Hematopoietic multipotent progenitor cell treated with erythropoietin and hydrocortisone succinate and interleukin-3 and kit ligand, for 15 days (in vitro differentiated cells): ENCODE measurements at regions not wholly inside any gene's neighbourhood (a gene's known extent, or its start where the extent isn't known, plus 50 kb on each side); places are given as distances from the start of the nearest gene placed in this dataset.
"Not testable (repeated sequence)": the region's sequence is repeated elsewhere in the genome, so short reads cannot be mapped to it uniquely, and the experiment has no call there.

Experiments
- DNase-seq: peaks from one replicate; pipeline ENCODE4 v3.0.0-alpha.2; 2015; ENCODE audit warnings: low spot score

DNA sequence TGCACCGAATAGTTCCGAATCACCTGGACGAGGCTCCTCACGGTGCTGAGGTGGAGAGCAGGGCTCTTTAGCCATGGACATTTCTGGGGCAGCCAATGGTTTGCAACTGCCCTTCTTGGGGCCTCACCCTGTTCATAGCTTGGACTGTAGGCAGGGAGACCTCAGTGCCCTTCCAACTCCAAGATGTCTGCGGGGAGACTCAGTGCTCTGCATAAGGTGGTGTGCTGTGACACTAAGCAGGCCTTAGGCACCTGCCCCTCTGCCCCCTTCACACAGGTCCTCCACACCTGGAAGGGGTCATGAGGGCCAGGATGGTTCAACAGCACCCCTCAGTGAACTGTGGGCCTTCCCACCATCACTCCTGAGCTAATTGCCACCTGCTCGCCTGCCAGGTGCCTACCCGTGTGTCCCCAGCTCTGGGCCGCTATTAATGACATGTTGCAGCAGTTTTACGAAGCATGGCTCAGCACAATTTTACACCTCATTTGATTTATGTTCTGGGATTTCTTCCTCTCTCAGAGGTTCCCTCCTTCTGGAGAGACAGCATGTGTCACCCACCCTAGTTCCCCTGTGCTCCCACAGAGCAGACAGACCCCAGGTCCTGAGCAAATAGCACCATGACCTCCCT is 101.2 kb upstream of the SMAD3 start:
- DNase-seq, result no peak

DNA sequence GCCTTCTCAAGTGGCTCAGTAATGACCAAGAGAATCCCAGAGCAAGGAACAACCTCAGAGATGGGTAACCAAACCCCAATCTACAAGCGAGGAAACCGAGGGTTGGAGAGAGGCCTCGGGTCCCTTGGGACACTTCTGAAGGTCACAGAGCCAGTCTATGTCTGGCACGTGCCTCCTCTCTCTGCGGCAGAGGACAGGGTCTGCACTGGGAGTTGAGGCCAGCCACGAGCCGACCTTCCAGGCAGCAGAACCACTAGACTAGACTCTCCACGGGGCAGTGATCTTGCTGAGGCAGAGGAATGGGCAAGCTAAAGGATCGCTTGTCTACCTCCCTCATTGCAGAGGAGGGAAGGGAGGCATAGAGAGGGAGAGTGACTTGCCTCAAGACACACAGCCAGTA is 100.6 kb upstream of the SMAD3 start:
- DNase-seq, result no peak

- DNase-seq, result no peak
Measured at GRCh38 chr15:66965201-66965900, 100.1 kb upstream of the SMAD3 start.

GRCh38 chr15:66966256-66966655 is 99.1 kb upstream of the SMAD3 start:
- DNase-seq, result no peak

GRCh38 chr15:66968806-66969596 is 96.4 kb upstream of the SMAD3 start:
- DNase-seq, result no peak

DNA sequence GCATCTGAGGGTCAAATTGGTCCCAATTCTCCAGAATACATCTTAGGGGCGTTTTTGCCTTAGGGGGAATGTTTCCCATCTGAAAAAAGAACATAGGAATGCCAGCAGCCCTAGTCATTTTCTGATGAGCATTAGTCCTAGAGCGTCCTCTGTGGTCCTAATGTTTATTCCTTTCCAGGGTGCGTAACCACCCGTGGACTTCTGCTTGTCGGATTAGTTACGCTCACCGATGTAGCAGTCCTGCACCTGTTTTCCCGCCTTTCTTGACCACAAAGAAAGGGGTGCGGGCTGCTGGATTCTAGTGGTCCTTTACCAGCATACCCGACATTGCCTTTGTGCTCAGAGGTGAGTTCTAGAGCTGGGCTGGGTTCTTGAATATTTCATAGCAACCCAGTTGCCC is 91.3 kb upstream of the SMAD3 start:
- not testable (repeated sequence) for DNase-seq

GRCh38 chr15:66976106-66976640 is 89.2 kb upstream of the SMAD3 start:
- not testable (repeated sequence) for DNase-seq

DNA sequence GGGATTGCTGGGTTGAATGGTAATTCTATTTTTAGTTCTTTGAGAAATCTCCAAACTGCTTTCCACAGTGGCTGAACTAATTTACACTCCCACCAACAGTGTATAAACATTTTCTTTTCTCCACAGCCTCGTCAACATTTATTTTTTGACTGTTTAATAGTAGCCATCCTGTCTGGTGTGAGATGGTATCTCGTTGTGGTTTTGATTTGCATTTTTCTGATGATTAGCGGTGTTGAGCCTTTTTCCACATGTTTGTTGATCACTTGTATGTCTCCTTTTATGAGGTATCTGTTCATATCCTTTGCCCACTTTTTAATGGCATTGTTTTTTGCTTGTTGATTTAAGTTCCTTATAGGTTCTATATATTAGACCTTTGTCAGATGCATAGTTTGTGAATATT is 85.1 kb upstream of the SMAD3 start:
- not testable (repeated sequence) for DNase-seq

- DNase-seq, result no peak
Measured at GRCh38 chr15:66981771-66982170, 83.6 kb upstream of the SMAD3 start.

- no peak for DNase-seq
Measured at GRCh38 chr15:66982250-66982649, 83.2 kb upstream of the SMAD3 start.

- no peak for DNase-seq
Measured at GRCh38 chr15:66982816-66983215, 82.6 kb upstream of the SMAD3 start.

- DNase-seq, result no peak
Measured at GRCh38 chr15:66985653-66986052, 79.7 kb upstream of the SMAD3 start.

DNA sequence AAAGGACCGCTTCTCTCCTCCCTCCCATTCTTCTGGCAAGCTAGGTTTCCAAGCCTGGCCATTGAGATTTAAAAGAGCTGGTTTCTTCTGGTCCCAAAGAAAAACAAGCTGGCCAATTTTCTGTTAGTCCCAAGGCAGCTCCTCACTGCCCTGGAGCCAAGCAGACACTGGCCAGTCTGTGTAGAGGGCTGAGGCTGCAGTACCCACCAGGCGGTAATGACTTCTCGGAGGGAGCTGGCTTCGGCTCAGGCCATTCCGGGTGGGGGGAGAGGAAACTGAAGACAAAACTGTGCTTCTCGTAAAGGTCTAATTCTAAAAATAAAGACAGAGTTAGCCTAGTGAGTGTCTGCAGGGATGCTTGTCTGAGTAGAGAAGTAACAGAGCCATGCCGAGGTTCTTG is 78.5 kb upstream of the SMAD3 start:
- DNase-seq, result no peak

- no peak for DNase-seq
Measured at GRCh38 chr15:66993090-66993489, 72.3 kb upstream of the SMAD3 start.

- no peak for DNase-seq
Measured at GRCh38 chr15:66993874-66994696, 71.3 kb upstream of the SMAD3 start.

DNA sequence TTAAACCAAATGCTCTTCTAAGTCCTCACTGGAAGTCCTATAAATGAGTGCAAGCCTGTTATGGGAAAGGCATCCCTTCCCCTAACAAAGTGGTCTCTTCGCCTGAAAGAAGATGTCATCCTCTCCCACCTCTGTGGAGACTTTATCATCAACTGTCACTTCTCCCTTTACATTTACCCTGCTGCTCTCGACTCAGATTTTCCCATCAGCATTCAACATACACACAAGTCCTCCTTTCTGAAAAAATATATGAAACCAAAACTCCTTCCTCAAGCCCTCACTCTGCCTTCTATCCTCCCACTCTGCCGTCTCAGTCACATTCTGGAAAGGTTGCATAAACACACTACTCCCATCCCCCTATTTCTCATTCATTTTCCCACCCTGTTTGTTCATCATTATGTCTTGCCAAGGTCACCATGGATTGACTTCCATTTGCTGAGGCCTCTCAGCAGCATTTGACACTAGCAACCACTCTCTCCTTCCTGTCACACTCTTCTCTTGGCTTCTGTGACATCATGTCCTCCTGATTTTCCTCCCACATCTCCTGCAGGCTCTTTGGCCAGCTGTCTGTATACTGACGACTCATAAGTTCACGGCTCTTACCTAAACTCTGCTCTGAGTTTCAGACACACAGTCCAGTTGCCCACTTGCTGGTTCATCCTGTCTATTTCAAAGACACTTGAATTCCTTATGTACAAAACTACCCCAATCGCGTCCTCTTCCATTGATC is 70.3 kb upstream of the SMAD3 start:
- DNase-seq, result no peak

GRCh38 chr15:66996094-66996493 is 69.3 kb upstream of the SMAD3 start:
- no peak for DNase-seq

DNA sequence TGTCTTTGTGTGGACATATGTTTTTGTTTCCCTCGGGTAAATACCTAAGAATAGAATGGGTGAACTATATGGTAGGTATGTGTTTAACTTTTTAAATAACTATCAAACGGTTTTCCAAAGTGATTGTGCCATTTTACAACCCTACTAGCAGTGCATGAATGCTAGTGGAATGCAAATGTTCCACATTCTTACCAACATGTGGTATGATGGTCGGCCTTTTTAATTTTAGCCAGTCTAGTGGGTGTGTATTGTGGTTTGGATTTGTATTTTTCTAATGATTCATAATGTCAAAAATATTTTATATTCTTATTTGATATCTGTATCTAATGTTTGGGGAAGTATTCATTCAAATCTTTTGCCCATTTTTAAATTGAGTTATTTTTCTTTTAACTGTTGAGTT is 68.2 kb upstream of the SMAD3 start:
- DNase-seq, result no peak

GRCh38 chr15:66998234-66998633 is 67.2 kb upstream of the SMAD3 start:
- DNase-seq, result not testable (repeated sequence)

DNA sequence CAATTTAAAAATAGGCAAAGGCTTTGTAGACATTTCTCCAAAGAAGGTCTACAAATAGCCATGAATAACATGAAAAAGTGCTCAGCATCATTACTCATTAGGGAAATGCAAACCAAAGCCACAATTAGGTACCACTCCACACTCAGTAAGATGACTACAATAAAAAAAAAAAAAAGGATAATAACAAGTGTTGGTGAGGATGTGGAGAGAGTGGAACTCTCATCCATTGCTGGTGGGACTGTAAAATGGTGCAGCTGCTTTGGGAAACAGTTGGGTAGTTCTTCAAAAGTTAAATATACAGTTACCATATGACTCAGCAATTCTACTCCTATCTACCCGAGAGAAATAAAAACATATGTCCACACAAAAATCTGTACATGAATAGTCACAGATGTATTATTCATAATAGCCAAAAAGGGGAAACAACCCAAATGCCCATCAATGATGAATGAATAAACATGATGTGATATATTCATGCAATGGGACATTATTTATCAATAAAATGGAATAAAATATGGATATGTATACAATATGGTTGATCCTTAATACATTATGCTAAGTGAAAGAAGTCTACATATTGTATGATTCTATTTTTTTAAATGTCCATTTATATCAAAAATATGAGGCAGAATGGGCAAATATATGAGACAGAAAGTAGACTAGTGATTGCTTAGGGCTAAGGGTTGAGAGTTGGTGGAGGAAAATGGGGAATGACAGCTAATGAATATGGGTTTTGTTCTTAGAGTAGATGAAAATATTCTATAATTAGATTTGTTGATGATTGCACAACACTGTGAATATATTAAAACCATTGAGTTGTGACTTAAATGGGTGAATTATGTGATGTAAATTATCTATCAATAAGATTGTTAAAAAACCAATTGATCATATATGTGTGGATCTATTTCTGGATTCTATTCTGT is 66.1 kb upstream of the SMAD3 start:
- DNase-seq, result no peak
